Posterior vena cava (tissue), 2 donors: ENCODE measurements at regions not wholly inside any gene's neighbourhood (a gene's known extent, or its start where the extent isn't known, plus 50 kb on each side); places are given as distances from the start of the nearest gene placed in this dataset.

Experiments used
- DNase-seq: peaks from one replicate; pipeline ENCODE4 v3.0.0-alpha.2; 2020; ENCODE audit warnings: low spot score
- intact Hi-C, 2 donors: fragments of 100-400 bp; cut with DNase I; formaldehyde crosslinking; loops; one replicate each; pipeline versions ENCODE4 v1.14.1 to v1.14.2; 2022 to 2023
- donor health status: DM: yes; HTN: yes; CAD: no.
- donor health status: DM: yes; HTN: yes; CAD: no.

- intact Hi-C loops = no loop called here
- no peak for DNase-seq
These were observed 52.8 kb upstream of the DHX15 start for GRCh38 chr4:24637173-24637572.

GRCh38 chr4:24638396-24638875 lies 54.1 kb upstream of the DHX15 start:
- intact Hi-C loops = no loop called here
- DNase-seq = no peak

- DNase-seq = no peak
- intact Hi-C loops = no loop called here
These were observed 55.4 kb upstream of the DHX15 start for GRCh38 chr4:24639714-24640113.

- DNase-seq = no peak
- intact Hi-C loops = no loop called here
These were observed 56.0 kb upstream of the DHX15 start for GRCh38 chr4:24640366-24640765.

GRCh38 chr4:24642981-24643547 lies 58.7 kb upstream of the DHX15 start:
- no peak for DNase-seq
- intact Hi-C loops = no loop called here

GRCh38 chr4:24643774-24644520 lies 59.6 kb upstream of the DHX15 start:
- no peak for DNase-seq
- intact Hi-C loops = no loop called here

- intact Hi-C loops = no loop called here
These were observed 60.8 kb upstream of the DHX15 start for GRCh38 chr4:24644983-24645764.

GRCh38 chr4:24645765-24646550 lies 61.6 kb upstream of the DHX15 start:
- intact Hi-C loops = no loop called here
- no peak for DNase-seq

More at GRCh38 chr4:24644983-24645764, 60.8 kb upstream of the DHX15 start:
- no peak for DNase-seq

- DNase-seq = no peak
- intact Hi-C loops = no loop called here
These were observed 62.6 kb upstream of the DHX15 start for GRCh38 chr4:24646798-24647460.

GRCh38 chr4:24650849-24651640 lies 66.7 kb upstream of the DHX15 start:
- no peak for DNase-seq
- intact Hi-C loops = no loop called here

- intact Hi-C loops = no loop called here
- DNase-seq = no peak
These were observed 71.0 kb upstream of the DHX15 start for GRCh38 chr4:24655326-24655725.

- DNase-seq = no peak
- intact Hi-C loops = no loop called here
These were observed 71.6 kb upstream of the DHX15 start for GRCh38 chr4:24655971-24656370.

- no peak for DNase-seq
- intact Hi-C loops = no loop called here
These were observed 72.6 kb upstream of the DHX15 start for GRCh38 chr4:24656906-24657305.

GRCh38 chr4:24657768-24658617 lies 73.6 kb upstream of the DHX15 start:
- intact Hi-C loops = no loop called here
- DNase-seq = no peak

- intact Hi-C loops = no loop called here
- no peak for DNase-seq
These were observed 75.0 kb upstream of the DHX15 start for GRCh38 chr4:24659241-24659961.

- intact Hi-C loops = no loop called here
- DNase-seq = no peak
These were observed 77.7 kb upstream of the DHX15 start for GRCh38 chr4:24662056-24662455.

- DNase-seq = no peak
- intact Hi-C loops = no loop called here
These were observed 78.2 kb upstream of the DHX15 start for GRCh38 chr4:24662542-24662941.
